ENCODE measurements at regions not wholly inside any gene's neighbourhood (a gene's known extent, or its start where the extent isn't known, plus 50 kb on each side); places are given as distances from the start of the nearest gene placed in this dataset.

DNA sequence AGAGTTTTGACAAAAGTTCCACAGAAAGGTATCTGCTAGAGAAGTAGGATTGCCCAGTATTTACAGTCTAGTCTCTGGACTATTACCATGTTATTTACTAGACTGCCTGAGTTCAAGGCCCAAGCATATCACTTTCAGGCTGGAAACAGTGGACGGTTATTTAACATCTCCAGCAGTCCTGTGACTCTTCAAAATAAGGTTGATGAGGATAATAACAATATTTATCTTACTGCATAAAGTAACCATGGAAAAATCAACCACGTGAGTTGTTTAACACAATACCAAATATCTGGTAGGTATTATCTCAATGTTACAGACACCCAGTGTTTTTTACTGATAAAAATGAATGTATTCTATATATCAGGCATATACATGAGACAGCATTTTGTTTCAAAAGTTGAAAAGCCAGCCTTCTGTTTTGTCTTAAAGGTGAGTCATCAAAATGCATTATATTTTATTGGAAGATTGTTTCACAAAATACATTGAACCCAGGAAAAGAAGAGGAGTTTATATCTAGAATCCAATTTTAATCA lies 535.8 kb downstream of the TBL1XR1 start:
- no peak for TF ChIP-seq JUND (IDR thresholded peaks at IDR 0.05; ENCODE audit: low read depth)
- DNase-seq (ENCODE audit: low read depth in 1 of 2, low spot score in 1 of 2) = no peak
- in situ Hi-C loops (cut with HindIII; ENCODE audit: low pct_unique_long_range_greater_than_20kb, low sequenced_read_pairs) = no loop called here

DNA sequence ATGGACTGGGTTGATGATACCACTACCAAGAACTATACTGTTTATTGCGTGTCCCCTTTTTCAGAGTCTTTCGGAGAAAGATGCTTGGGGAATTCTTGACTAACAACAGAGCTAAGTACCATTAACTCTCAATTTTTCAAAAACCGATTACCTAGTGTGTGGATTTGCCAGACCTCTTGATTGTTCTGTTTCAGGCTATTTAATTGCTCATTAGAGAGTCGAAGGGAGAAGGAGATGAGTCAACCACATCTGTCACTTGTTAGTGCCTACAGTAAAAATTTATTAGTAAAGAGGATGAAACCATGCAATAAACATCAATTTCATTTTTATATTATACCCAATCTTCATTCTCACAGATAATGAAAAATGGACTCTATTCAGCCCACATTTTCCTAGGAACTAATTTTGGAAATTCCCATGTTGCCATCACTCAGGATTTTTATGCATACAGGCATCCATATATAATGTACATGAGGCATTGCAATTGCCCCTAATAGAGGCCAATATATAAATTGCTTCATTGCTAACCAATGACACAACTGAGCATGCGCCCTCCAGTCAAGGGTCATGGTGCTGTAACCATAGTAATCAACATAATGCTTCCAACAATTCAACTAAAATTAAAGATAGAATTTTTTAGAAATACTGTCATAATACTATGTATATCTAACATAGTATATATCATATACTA lies 541.7 kb downstream of the TBL1XR1 start:
- in situ Hi-C loops (cut with HindIII; ENCODE audit: low pct_unique_long_range_greater_than_20kb, low sequenced_read_pairs) = no loop called here
- no peak for DNase-seq (ENCODE audit: low read depth in 1 of 2, low spot score in 1 of 2)
- TF ChIP-seq JUND (IDR thresholded peaks at IDR 0.05; ENCODE audit: low read depth) = no peak

GRCh38 chr3:176651622-176652021 lies 545.7 kb downstream of the TBL1XR1 start:
- DNase-seq (ENCODE audit: low read depth in 1 of 2, low spot score in 1 of 2) = no peak
- TF ChIP-seq JUND (IDR thresholded peaks at IDR 0.05; ENCODE audit: low read depth) = no peak
- in situ Hi-C loops (cut with HindIII; ENCODE audit: low pct_unique_long_range_greater_than_20kb, low sequenced_read_pairs) = no loop called here

GRCh38 chr3:176650478-176650877 lies 546.8 kb downstream of the TBL1XR1 start:
- TF ChIP-seq JUND (IDR thresholded peaks at IDR 0.05; ENCODE audit: low read depth) = no peak
- in situ Hi-C loops (cut with HindIII; ENCODE audit: low pct_unique_long_range_greater_than_20kb, low sequenced_read_pairs) = no loop called here
- peak in 1 of 2 experiments; percentile 32 for DNase-seq (ENCODE audit: low read depth in 1 of 2, low spot score in 1 of 2)

- no peak for TF ChIP-seq JUND (IDR thresholded peaks at IDR 0.05; ENCODE audit: low read depth)
Measured at GRCh38 chr3:176647987-176648386, 549.3 kb downstream of the TBL1XR1 start.

DNA sequence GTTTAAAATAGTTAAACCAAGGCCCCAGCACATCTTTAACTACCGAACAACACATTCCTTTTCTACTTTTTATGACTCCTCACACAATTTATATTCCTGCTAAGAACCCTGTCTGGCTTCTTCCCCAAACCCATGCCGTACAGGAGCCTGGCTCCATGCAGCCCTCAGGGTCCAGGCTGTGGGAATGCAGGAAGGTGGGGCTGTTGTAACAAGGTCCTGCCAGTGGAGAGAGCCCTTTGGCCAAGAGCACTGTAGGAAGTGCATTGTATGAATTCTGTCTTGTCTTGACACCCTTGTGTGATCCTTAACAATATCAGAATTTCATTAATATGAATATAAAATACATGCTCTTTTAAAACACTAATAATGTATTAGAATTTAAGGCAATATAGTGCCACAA lies 563.8 kb downstream of the TBL1XR1 start:
- no peak for TF ChIP-seq JUND (IDR thresholded peaks at IDR 0.05; ENCODE audit: low read depth)
- DNase-seq (ENCODE audit: low read depth in 1 of 2, low spot score in 1 of 2) = peak in 1 of 2 experiments; percentile 78
- in situ Hi-C loops (cut with HindIII; ENCODE audit: low pct_unique_long_range_greater_than_20kb, low sequenced_read_pairs) = no loop called here

More at GRCh38 chr3:176647987-176648386, 549.3 kb downstream of the TBL1XR1 start:
- no peak for DNase-seq (ENCODE audit: low read depth in 1 of 2, low spot score in 1 of 2)
- in situ Hi-C loops (cut with HindIII; ENCODE audit: low pct_unique_long_range_greater_than_20kb, low sequenced_read_pairs) = no loop called here

DNA sequence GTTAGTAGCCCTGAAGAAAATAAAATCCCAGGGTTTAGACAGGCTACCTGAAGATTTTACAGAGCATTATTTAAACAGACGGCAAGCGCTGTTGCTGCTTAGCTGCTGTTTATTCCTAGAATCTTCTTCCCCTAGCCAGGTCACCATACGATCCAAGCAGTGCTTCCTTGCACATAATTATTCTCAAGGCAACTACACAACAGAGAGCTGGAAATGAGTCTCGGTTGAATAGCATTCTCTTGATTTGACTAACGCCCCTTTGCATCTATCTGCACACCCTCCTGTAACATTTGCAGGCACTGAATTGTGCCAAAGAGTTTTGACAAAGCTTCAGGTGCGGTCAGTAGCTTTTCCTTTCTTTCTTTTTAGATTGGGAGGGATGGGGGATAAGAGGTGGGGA lies 564.4 kb downstream of the TBL1XR1 start:
- in situ Hi-C loops (cut with HindIII; ENCODE audit: low pct_unique_long_range_greater_than_20kb, low sequenced_read_pairs) = no loop called here
- no peak for DNase-seq (ENCODE audit: low read depth in 1 of 2, low spot score in 1 of 2)
- TF ChIP-seq JUND (IDR thresholded peaks at IDR 0.05; ENCODE audit: low read depth) = no peak

DNA sequence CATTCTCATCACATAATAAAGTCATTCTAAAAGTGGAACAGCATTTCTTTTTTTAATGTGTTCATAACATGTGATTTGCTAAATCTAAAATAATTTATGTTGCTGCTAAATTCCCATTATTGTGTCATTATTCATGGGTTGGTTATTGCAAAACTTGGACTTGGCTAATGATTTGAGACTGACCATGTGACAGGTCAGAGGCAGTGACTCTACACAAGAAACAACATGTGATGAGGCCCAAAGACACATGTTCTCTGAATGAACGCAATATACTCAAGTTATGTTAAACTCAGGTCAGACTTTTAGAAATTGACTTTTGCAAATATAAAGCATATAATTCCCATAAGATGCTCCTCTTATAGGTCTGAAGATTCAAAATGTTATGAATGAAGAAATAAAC lies 566.1 kb downstream of the TBL1XR1 start:
- TF ChIP-seq JUND (IDR thresholded peaks at IDR 0.05; ENCODE audit: low read depth) = no peak
- in situ Hi-C loops (cut with HindIII; ENCODE audit: low pct_unique_long_range_greater_than_20kb, low sequenced_read_pairs) = no loop called here
- DNase-seq (ENCODE audit: low read depth in 1 of 2, low spot score in 1 of 2) = no peak

- TF ChIP-seq JUND (IDR thresholded peaks at IDR 0.05; ENCODE audit: low read depth) = no peak
- no peak for DNase-seq (ENCODE audit: low read depth in 1 of 2, low spot score in 1 of 2)
- in situ Hi-C loops (cut with HindIII; ENCODE audit: low pct_unique_long_range_greater_than_20kb, low sequenced_read_pairs) = no loop called here
Measured at GRCh38 chr3:176628101-176628639, 569.1 kb downstream of the TBL1XR1 start.

DNA sequence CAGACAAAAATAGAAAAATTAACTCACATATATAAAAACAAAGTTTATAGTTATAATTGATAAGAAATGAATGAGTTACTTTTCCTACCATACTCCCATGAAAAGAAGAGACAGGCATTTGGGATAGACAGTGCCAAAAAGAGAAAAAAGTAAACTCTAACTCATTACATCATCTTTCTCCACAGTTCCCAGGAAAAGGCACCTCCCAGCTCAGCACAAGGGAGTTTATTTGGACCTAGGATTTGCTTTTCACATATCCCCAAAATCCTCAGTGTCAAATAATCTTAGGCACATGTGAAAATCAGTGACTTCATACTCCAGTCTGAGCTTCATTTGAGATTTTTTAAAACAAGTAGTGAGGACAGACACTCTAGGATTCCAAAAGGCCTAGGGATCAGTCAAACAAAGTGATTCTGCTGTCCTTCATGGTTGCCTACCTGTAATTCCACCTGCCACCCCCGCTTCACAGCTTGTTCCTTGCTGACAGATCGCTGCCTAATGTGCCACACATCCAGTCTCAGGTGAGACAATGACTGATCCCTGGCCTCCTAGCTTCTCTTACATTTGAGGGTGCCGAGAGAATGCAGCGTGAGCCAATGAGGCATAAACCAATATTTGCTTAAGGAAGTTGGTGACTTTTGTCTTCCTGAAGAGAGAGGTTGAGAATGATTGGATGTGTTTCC lies 573.7 kb downstream of the TBL1XR1 start:
- peak in 1 of 2 experiments; percentile 29 for DNase-seq (ENCODE audit: low read depth in 1 of 2, low spot score in 1 of 2)
- in situ Hi-C loops (cut with HindIII; ENCODE audit: low pct_unique_long_range_greater_than_20kb, low sequenced_read_pairs) = no loop called here
- TF ChIP-seq JUND (IDR thresholded peaks at IDR 0.05; ENCODE audit: low read depth) = no peak

GRCh38 chr3:176619833-176620232 lies 577.4 kb downstream of the TBL1XR1 start:
- TF ChIP-seq JUND (IDR thresholded peaks at IDR 0.05; ENCODE audit: low read depth) = no peak
- in situ Hi-C loops (cut with HindIII; ENCODE audit: low pct_unique_long_range_greater_than_20kb, low sequenced_read_pairs) = no loop called here
- no peak for DNase-seq (ENCODE audit: low read depth in 1 of 2, low spot score in 1 of 2)

- TF ChIP-seq JUND (IDR thresholded peaks at IDR 0.05; ENCODE audit: low read depth) = no peak
- in situ Hi-C loops (cut with HindIII; ENCODE audit: low pct_unique_long_range_greater_than_20kb, low sequenced_read_pairs) = no loop called here
- no peak for DNase-seq (ENCODE audit: low read depth in 1 of 2, low spot score in 1 of 2)
Measured at GRCh38 chr3:176615826-176616225, 581.5 kb downstream of the TBL1XR1 start.

DNA sequence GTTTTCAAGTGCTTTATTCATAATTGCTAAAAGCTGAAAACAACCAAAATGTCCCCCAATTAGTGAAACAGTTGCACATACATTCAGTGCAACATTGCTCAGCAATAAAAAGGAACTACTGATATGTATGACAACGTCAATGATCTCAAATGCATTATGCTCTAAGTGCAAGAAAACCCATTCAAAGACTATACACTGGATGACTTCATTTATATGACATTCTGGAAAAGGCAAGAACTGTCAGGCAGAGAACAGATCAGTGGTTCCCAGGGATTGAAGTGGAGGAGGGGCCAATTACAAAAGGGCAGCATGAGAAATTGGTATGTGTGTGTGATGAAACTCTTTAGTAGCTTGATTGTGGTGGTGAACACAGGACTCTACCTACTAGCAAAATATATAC lies 585.6 kb downstream of the TBL1XR1 start:
- in situ Hi-C loops (cut with HindIII; ENCODE audit: low pct_unique_long_range_greater_than_20kb, low sequenced_read_pairs) = no loop called here
- TF ChIP-seq JUND (IDR thresholded peaks at IDR 0.05; ENCODE audit: low read depth) = no peak
- DNase-seq (ENCODE audit: low read depth in 1 of 2, low spot score in 1 of 2) = no peak
